ENCODE measurements at regions not wholly inside any gene's neighbourhood (a gene's known extent, or its start where the extent isn't known, plus 50 kb on each side); places are given as distances from the start of the nearest gene placed in this dataset.

GRCh38 chr9:26689041-26689440 is 203.6 kb downstream of the CAAP1 start:
- no peak for TF ChIP-seq CREB5 (CRISPR knock-in tag; IDR thresholded peaks at IDR 0.05; ENCODE audit: low read depth)
- no peak for TF ChIP-seq ZFP30 (CRISPR knock-in tag; IDR thresholded peaks at IDR 0.05)

Data from SK-N-SH treated with all-trans-retinoic acid at 6 μM for 48 hours (cell line).